Caco-2 (cell line): ENCODE measurements at regions not wholly inside any gene's neighbourhood (a gene's known extent, or its start where the extent isn't known, plus 50 kb on each side); places are given as distances from the start of the nearest gene placed in this dataset.

ENCODE experiments used
- BruUV-seq: library from RNA; stranded (reverse); fragments of 400-500 nt; replicated peaks from 2 replicates; lab custom pipeline; 2021; lab: Mats Ljungman, UMichigan
- CTCF ChIA-PET: fragments of 300-600 bp; sonication (Branson Sonifier 250); formaldehyde crosslinking; loops from one replicate; lab custom pipeline; 2022; ENCODE audit warnings: antibody characterized with exemption; lab: Charles Lee
- POLR2A ChIA-PET: fragments of 300-600 bp; sonication (Branson Sonifier 250); formaldehyde crosslinking; loops from one replicate; lab custom pipeline; 2022; ENCODE audit warnings: antibody characterized with exemption; lab: Charles Lee
- DNase-seq, 2 experiments: peaks; one replicate each; pipeline versions ENCODE4 v3.0.0 to v3.0.0-alpha.2; 2020 to 2022
- H3K27me3 ChIP-seq: replicated peaks from 2 replicates; pipeline ENCODE4 v1.6.0; 2011; ENCODE audit warnings: low read length; ENCODE audit not compliant: control insufficient read depth, insufficient read depth
- H3K36me3 ChIP-seq: 2 replicates; pipeline ENCODE4 v1.5.1; 2011; ENCODE audit warnings: low read length; ENCODE audit not compliant: control insufficient read depth, insufficient read depth
- H3K4me1 ChIP-seq: fragments of 250-450 bp; sonication (Bioruptor Pico); 2 replicates; pipeline ENCODE4 v1.5.1; 2020; ENCODE audit warnings: mild to moderate bottlenecking
- H3K4me3 ChIP-seq: 2 replicates; pipeline ENCODE4 v1.5.1; 2011; ENCODE audit warnings: low read depth, mild to moderate bottlenecking, control low read depth, low read length
- H3K9me3 ChIP-seq: fragments of 250-450 bp; sonication (Bioruptor Pico); 2 replicates; pipeline ENCODE4 v1.5.1; 2020; ENCODE audit warnings: mild to moderate bottlenecking, moderate library complexity
- H3K27ac Mint-ChIP-seq: one replicate; pipeline ENCODE4 v1.8.0; 2022; ENCODE audit warnings: mixed read lengths; ENCODE audit not compliant: unreplicated experiment
- H3K27me3 Mint-ChIP-seq: one replicate; pipeline ENCODE4 v1.8.0; 2022; ENCODE audit warnings: mixed read lengths; ENCODE audit not compliant: insufficient read depth, unreplicated experiment
- H3K36me3 Mint-ChIP-seq: one replicate; pipeline ENCODE4 v1.8.0; 2022; ENCODE audit warnings: mild to moderate bottlenecking, mixed read lengths; ENCODE audit not compliant: insufficient read depth, unreplicated experiment
- H3K4me1 Mint-ChIP-seq: one replicate; pipeline ENCODE4 v1.8.0; 2022; ENCODE audit warnings: low read depth, mixed read lengths; ENCODE audit not compliant: unreplicated experiment
- H3K4me3 Mint-ChIP-seq: one replicate; pipeline ENCODE4 v1.8.0; 2022; ENCODE audit warnings: mild to moderate bottlenecking, moderate library complexity, mixed read lengths; ENCODE audit not compliant: unreplicated experiment
- H3K9me3 Mint-ChIP-seq: one replicate; pipeline ENCODE4 v1.8.0; 2022; ENCODE audit warnings: mixed read lengths; ENCODE audit not compliant: unreplicated experiment
- intact Hi-C: fragments of 100-400 bp; cut with micrococcal nuclease; formaldehyde crosslinking; loops from one replicate; pipeline ENCODE4 v1.10.0; 2022; ENCODE audit not compliant: unreplicated experiment
- TF ChIP-seq, protein P1 (sequence below), 2 experiments: fragments of 200-600 bp in 1 of 2; IDR thresholded peaks; 1 replicate in 1 of 2; 2 replicates in 1 of 2; pipeline versions ENCODE4 v1.5.1 to v1.8.0; 2011 to 2022; ENCODE audit warnings: antibody characterized with exemption in 1 of 2, control low read depth in 1 of 2, inconsistent platforms in 1 of 2, low read depth in 1 of 2, low read length in 1 of 2, mild to moderate bottlenecking in 1 of 2, moderate library complexity in 1 of 2; ENCODE audit not compliant: insufficient read depth in 1 of 2, severe bottlenecking in 1 of 2, unreplicated experiment in 1 of 2

DNA sequence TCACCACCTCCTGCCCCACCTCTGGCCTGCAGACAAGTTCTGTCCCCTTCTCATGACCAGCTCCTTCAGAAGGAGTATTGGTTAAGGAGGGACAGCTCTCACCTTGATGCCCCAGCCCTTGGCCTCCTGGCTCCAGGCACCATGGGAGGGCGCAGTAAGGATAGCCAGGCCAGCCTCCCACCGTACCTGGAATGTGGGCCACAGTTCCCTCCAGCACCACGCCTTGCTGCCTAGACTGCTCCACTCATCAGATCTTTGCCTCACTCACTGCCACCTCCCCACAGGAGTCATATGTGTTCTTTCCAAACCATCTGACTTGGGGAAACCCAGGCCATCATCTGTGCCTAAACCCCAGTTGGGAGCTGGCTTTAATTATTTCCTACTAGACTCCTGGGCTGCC is 97.0 kb downstream of the CCDC185 start:
- Mint-ChIP-seq H3K27me3 (no peaks in the 10 kb centered on the region), H3K4me3 (no peak overlapping the region), H3K27ac (no peak overlapping the region), H3K4me1 (peaks cover 28% of the 10 kb centered on the region), H3K36me3 (no peaks in the 10 kb centered on the region), H3K9me3 (no peaks in the 10 kb centered on the region)
- ChIA-PET POLR2A (no interaction called here), CTCF (no interaction called here)
- TF ChIP-seq, protein P1, sequence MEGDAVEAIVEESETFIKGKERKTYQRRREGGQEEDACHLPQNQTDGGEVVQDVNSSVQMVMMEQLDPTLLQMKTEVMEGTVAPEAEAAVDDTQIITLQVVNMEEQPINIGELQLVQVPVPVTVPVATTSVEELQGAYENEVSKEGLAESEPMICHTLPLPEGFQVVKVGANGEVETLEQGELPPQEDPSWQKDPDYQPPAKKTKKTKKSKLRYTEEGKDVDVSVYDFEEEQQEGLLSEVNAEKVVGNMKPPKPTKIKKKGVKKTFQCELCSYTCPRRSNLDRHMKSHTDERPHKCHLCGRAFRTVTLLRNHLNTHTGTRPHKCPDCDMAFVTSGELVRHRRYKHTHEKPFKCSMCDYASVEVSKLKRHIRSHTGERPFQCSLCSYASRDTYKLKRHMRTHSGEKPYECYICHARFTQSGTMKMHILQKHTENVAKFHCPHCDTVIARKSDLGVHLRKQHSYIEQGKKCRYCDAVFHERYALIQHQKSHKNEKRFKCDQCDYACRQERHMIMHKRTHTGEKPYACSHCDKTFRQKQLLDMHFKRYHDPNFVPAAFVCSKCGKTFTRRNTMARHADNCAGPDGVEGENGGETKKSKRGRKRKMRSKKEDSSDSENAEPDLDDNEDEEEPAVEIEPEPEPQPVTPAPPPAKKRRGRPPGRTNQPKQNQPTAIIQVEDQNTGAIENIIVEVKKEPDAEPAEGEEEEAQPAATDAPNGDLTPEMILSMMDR (IDR thresholded peaks at IDR 0.05; ENCODE audit: insufficient read depth in 1 of 2, low read depth in 1 of 2, low read length in 1 of 2, severe bottlenecking in 1 of 2, unreplicated experiment in 1 of 2), result no peak
- Histone ChIP-seq H3K4me3 (no peak overlapping the region), H3K4me1 (peaks cover 12% of the 10 kb centered on the region), H3K36me3 (no peaks in the 10 kb centered on the region), H3K9me3 (no peaks in the 10 kb centered on the region), H3K27me3 (no peaks in the 10 kb centered on the region)
- no peak for DNase-seq
- intact Hi-C loops, result no loop called here
- no TSS peak for BruUV-seq
